Left ventricle myocardium inferior (tissue), 1 donor: ENCODE measurements at regions not wholly inside any gene's neighbourhood (a gene's known extent, or its start where the extent isn't known, plus 50 kb on each side); places are given as distances from the start of the nearest gene placed in this dataset.

Experiments
- DNase-seq: peaks from one replicate; pipeline ENCODE4 v3.0.0-alpha.2; 2020
- H3K27ac ChIP-seq: fragments of 200-600 bp; replicated peaks from 2 replicates; pipeline ENCODE4 v1.8.0; 2021
- H3K27me3 ChIP-seq: fragments of 200-600 bp; 2 replicates; pipeline ENCODE4 v1.8.0; 2021; ENCODE audit warnings: low read depth
- H3K36me3 ChIP-seq: fragments of 200-600 bp; 2 replicates; pipeline ENCODE4 v1.8.0; 2021
- H3K4me1 ChIP-seq: fragments of 200-600 bp; 2 replicates; pipeline ENCODE4 v1.8.0; 2021
- H3K4me3 ChIP-seq: fragments of 200-600 bp; 2 replicates; pipeline ENCODE4 v1.8.0; 2021; ENCODE audit warnings: mild to moderate bottlenecking, moderate library complexity
- H3K9me3 ChIP-seq: fragments of 200-600 bp; replicated peaks from 2 replicates; pipeline ENCODE4 v1.8.0; 2021
- intact Hi-C: fragments of 100-400 bp; cut with micrococcal nuclease; formaldehyde crosslinking; loops from one replicate; pipeline ENCODE4 v1.11.0; 2022
- TF ChIP-seq, protein P1 (sequence below): fragments of 200-600 bp; IDR thresholded peaks from 2 replicates; pipeline ENCODE4 v1.8.0; 2021; ENCODE audit warnings: antibody characterized with exemption, mild to moderate bottlenecking, borderline replicate concordance
- donor health status: DM: no; HTN: yes; CAD: no; lungs with severe emphysema.

DNA sequence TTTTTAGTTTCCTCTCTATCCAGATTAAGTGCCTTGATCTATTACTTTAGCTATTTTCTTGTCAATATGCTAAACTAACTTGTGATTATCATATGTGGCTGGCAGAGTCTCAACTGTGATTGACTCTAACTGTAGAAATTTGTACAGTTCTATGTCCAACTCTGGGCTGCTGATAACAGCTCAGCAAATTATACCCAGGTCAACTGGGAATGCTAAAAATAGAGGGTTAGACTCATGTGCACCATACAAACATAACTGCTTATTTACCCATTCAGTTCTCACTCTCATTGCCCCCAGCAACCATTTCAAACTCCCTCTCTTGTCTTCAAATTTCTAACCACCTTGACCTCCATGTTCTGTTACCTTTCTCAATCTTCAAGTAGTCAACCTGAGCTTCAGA lies 576.9 kb downstream of the TDRD15 start:
- peaks cover 7% of the 10 kb centered on the region for H3K4me1 ChIP-seq
- intact Hi-C loops: no loop called here
- TF ChIP-seq, protein P1, sequence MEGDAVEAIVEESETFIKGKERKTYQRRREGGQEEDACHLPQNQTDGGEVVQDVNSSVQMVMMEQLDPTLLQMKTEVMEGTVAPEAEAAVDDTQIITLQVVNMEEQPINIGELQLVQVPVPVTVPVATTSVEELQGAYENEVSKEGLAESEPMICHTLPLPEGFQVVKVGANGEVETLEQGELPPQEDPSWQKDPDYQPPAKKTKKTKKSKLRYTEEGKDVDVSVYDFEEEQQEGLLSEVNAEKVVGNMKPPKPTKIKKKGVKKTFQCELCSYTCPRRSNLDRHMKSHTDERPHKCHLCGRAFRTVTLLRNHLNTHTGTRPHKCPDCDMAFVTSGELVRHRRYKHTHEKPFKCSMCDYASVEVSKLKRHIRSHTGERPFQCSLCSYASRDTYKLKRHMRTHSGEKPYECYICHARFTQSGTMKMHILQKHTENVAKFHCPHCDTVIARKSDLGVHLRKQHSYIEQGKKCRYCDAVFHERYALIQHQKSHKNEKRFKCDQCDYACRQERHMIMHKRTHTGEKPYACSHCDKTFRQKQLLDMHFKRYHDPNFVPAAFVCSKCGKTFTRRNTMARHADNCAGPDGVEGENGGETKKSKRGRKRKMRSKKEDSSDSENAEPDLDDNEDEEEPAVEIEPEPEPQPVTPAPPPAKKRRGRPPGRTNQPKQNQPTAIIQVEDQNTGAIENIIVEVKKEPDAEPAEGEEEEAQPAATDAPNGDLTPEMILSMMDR: no peak

DNA sequence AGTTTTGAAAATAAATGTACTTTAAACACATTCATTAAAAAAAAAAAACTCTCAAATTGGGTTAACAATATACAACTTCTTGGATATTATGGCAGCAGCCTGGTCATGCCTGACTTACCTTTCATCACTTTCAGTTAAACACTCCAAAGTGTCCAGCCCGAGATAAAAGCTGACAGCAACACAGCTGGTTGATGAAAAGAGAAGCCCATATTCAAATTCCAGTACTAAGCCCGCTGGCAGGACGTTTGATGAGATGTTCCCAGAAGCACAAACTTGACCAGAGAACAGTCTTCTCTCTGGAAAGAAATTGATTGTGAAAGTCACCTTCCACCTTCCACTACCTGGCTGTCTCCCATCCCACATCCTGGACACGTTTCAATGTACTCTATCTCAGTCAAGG lies 586.3 kb downstream of the TDRD15 start:
- Histone ChIP-seq H3K4me3 (no peak overlapping the region), H3K36me3 (no peaks in the 10 kb centered on the region), H3K27ac (peak overlapping the region; percentile 74), H3K4me1 (peaks cover 7% of the 10 kb centered on the region), H3K9me3 (no peaks in the 10 kb centered on the region), H3K27me3 (no peaks in the 10 kb centered on the region)
- TF ChIP-seq, protein P1: no peak
- DNase-seq: peak; percentile 21
- intact Hi-C loops: no loop called here

More for the DNA sequence above, 576.9 kb downstream of the TDRD15 start:
- H3K9me3 ChIP-seq: no peaks in the 10 kb centered on the region
- no peak overlapping the region for H3K4me3 ChIP-seq
- H3K36me3 ChIP-seq: no peaks in the 10 kb centered on the region
- DNase-seq: no peak
- no peak overlapping the region for H3K27ac ChIP-seq
- no peaks in the 10 kb centered on the region for H3K27me3 ChIP-seq

DNA sequence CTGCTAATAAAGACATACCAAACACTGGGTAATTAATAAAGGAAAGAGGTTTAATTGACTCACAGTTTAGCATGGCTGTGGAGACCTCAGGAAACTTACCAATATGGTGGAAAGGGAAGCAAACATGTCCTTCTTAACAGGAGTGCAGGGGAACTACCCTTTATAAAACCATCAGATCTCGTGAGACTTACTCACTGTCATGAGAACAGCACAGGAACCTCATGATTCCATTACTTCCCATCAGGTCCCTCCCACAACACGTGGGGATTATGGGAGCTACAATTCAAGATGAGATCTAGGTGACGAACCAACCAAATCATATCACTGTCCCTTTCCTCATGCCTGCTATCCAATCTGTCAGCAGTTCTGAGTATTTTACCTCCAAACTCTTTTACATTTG lies 586.7 kb downstream of the TDRD15 start:
- H3K4me1 ChIP-seq: peaks cover 11% of the 10 kb centered on the region
- TF ChIP-seq, protein P1: no peak
- H3K27ac ChIP-seq: peak overlapping the region; percentile 74
- no peaks in the 10 kb centered on the region for H3K9me3 ChIP-seq
- DNase-seq: no peak
- no peak overlapping the region for H3K4me3 ChIP-seq
- intact Hi-C loops: no loop called here
- no peaks in the 10 kb centered on the region for H3K27me3 ChIP-seq
- no peaks in the 10 kb centered on the region for H3K36me3 ChIP-seq

DNA sequence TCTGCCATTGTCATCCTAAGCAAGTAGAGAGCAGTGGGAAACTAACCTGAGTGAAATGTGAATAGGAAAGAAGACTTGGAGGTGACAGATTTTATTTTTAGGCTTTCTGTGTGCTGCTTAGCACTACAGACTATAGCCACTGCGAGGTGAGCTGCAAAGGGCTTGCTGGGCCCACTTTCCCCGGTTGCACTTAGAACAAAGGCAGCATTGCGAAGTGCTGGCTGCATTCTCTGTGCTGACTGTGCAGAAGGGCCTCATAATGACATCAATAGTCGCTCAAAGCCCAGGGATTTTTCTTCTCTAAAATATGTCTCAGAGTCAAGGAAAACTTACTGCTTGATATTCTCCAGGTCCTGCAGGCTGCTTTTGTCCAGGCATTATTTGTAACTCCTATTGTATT lies 592.1 kb downstream of the TDRD15 start:
- no peaks in the 10 kb centered on the region for H3K36me3 ChIP-seq
- H3K9me3 ChIP-seq: no peaks in the 10 kb centered on the region
- intact Hi-C loops: no loop called here
- H3K27ac ChIP-seq: peak overlapping the region; percentile 44
- no peaks in the 10 kb centered on the region for H3K27me3 ChIP-seq
- TF ChIP-seq, protein P1: no peak
- peaks cover 13% of the 10 kb centered on the region for H3K4me1 ChIP-seq
- H3K4me3 ChIP-seq: no peak overlapping the region
- DNase-seq: peak; percentile 23

DNA sequence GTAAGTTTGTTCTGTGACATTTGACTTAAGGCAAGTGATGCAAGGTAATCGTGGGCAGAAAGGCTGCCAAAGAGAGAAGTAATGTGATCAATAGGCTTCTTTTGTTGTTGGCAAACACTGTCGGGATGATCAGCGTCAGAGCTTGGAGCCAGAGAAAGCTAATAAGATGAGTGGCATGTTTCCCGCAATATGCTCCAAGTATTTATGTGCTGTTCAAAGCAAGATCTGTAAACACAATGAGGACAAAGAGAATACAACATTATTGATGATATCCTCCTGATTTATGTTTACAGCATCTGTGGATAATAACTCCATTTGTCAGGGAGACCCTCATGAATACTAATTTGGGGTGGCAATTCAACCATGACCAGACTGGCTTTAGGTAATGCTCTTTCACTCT lies 603.3 kb downstream of the TDRD15 start:
- intact Hi-C loops: no loop called here
- H3K27me3 ChIP-seq: no peaks in the 10 kb centered on the region
- H3K4me1 ChIP-seq: no peaks in the 10 kb centered on the region
- TF ChIP-seq, protein P1: no peak
- H3K36me3 ChIP-seq: no peaks in the 10 kb centered on the region
- no peak overlapping the region for H3K4me3 ChIP-seq
- DNase-seq: no peak
- H3K9me3 ChIP-seq: no peaks in the 10 kb centered on the region
- H3K27ac ChIP-seq: no peak overlapping the region

DNA sequence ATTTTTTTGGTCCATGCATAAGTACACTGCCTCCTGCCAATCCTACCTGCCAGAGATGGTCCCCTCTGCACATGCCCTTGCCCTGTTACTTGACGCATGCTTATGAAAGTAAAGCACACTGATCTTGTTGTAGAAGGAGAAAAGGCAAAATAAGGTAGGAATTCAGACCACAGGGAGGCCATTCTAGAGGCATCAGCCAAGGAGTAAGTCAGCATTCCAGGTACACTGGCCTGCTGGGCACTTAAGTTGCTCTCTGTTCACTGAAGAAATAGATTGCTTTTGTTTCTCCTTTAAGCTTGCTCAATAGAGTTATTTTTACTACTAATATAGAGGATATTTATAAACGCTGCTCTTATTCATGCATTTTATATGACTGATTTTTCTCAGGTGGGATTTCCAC lies 604.4 kb downstream of the TDRD15 start:
- H3K4me3 ChIP-seq: no peak overlapping the region
- intact Hi-C loops: no loop called here
- H3K27ac ChIP-seq: no peak overlapping the region
- TF ChIP-seq, protein P1: no peak
- H3K27me3 ChIP-seq: no peaks in the 10 kb centered on the region
- no peak for DNase-seq
- no peaks in the 10 kb centered on the region for H3K9me3 ChIP-seq
- no peaks in the 10 kb centered on the region for H3K4me1 ChIP-seq
- no peaks in the 10 kb centered on the region for H3K36me3 ChIP-seq
